ENCODE measurements at regions not wholly inside any gene's neighbourhood (a gene's known extent, or its start where the extent isn't known, plus 50 kb on each side); places are given as distances from the start of the nearest gene placed in this dataset.

DNA sequence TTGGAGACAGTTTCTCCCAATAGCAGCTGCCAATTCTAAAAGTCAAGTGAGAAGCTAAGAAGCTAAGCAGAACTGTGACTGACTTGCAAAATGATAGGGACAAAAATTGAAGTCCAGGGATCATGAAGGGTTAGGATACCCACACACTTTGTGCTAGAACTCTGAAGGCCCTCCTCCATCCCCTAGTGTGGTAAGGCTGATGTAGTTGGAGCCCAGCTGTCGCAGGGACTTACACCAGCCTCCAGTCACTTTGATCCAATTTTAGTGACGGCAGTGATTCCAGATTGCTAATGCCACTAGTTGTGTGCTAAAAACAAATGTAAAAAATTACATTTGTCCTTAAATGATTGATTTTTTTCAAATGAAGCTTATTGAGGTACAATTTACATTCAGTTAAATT lies 742.7 kb upstream of the ZNF608 start:
- no peak for DNase-seq
- intact Hi-C loops (cut with DNase I) = loop anchor here (5.0 kb wide), 1 partner anchor 77 kb away; no protein-coding TSS in a partner anchor

DNA sequence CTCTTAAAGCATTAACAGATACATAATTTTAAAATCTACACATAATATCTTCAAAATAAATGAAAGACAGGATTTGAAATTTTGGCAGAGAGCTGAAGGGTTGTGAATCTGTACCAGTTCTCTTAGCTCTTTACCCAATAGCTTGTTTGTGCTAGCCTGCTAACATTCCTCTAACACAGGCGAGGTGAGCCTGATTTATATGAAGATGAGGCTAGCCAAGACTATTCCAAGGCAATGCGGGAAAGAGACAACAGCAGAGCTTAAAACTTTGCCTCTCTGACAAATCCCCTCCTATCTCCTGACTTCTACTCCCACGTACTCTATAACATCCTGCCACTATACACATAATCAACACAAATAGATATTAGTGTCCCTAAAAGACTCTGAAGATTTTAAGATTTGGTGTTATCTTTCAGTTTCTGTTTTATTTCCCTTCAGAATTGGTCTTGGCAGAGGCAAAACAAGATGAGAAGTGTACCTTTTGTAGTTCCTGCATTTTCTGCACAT lies 745.6 kb upstream of the ZNF608 start:
- intact Hi-C loops (cut with DNase I) = no loop called here
- DNase-seq = no peak

DNA sequence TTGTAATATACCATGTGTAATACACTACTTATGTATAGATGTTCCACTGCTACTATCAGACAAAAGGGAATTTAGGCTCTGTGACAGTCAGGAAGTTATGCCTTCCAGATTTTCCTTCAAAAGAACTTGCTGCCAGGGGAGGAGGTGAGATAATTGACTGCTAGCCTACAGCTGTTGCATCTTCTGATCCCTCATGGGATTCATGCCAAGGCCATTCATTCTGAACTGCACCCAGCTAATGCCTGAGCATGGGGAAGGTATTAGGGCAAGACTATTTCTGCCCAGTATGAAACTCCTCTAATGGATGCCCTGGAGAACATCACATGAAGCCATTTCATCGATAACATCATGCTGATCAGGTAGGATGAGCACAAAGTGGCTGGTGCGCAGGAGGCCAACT lies 746.5 kb upstream of the ZNF608 start:
- DNase-seq = no peak
- intact Hi-C loops (cut with DNase I) = no loop called here

DNA sequence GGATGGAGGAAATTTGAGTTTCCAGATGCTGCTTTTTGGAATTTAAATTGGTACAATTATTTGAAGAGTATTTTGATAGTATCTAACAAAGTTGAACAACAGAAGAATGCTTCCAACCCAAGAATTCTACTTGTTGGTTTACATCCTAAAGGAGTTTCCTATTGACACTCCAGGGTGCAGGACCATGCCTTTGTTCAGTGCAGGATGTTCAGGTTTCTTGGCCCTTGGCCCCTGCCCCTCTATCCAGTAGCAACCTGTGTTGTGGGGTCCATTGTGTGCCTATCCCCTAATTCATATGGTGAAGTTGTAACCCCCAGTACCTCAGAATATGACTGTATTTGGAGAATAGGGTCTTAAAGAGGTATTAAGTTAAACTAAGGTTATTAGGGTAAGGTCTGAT lies 750.0 kb upstream of the ZNF608 start:
- no peak for DNase-seq
- intact Hi-C loops (cut with DNase I) = no loop called here

DNA sequence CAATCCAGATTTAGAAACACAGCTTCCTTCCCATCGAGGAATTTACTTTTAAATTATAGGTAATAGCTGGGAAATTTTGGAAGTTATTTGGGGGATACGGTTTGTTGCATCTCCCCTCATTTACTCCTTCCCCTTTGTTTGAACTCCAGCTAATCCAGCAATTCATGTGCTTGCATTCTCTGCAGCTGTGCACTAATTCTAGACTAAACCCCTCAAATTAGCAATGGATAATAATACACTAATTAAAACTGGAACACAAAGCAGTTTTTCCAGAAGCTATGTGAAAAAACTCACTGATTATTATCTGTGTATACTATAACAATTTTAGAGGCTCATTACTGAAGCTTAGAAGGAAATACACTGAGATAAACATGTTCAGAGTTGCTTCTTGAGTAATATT lies 751.2 kb upstream of the ZNF608 start:
- DNase-seq = no peak
- intact Hi-C loops (cut with DNase I) = no loop called here

DNA sequence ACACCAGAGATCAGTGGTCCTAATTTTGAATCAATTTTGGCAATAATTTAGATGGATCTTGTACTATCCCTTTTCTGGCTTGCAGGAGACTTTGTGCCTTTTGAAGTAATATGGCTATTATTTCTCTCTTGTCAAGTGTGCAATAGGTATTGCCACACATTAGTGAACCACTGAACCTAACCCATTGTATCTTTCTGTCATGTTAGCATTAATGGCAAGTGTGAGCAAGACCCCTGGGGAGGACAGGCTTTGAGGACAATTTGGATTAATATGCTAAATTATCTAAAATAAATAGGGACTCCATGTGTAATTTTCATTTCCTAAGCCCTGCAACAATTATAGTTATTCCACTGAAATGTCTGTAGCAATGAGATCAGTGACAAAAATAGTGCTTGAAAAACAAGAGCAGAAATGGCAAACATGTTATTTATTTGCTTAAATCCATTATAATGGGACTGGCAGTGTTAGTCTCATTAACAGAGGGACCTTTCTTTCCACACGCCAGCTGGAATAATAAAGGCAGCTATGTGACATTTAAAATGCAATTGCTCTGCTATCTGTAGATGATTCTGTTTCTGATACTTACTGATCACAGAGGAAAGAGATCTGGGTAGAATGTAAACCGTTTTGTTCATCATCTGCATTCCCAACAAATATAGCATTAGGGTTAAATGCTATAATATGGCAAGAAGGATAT lies 753.3 kb upstream of the ZNF608 start:
- DNase-seq = peak in 10 of 42 donors; percentile 17 to 70 (median 43)
- intact Hi-C loops (cut with DNase I) = loop anchor here (10.0 kb wide), 1 partner anchor 75 kb away; no protein-coding TSS in a partner anchor

DNA sequence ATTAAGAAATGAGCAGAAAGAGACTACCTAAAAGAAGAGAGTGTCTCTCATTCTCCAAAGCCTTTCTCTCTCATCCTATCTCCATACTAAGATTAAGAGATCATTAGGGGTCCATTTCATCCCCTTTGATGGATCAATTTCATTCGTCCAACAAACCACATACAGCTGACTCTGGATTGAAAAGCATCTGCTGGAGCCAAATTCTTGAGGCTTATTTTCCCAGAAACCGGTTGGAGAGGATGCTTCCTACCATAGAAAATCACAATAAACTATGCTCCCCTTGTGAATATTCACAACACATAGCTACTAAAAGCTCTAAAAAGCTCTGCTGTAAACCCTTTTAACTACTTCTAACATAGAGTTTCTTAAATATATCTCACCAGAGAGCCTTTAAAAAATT lies 755.0 kb upstream of the ZNF608 start:
- intact Hi-C loops (cut with DNase I) = loop anchor here (10.0 kb wide), 1 partner anchor 73 kb away; no protein-coding TSS in a partner anchor
- DNase-seq = no peak

DNA sequence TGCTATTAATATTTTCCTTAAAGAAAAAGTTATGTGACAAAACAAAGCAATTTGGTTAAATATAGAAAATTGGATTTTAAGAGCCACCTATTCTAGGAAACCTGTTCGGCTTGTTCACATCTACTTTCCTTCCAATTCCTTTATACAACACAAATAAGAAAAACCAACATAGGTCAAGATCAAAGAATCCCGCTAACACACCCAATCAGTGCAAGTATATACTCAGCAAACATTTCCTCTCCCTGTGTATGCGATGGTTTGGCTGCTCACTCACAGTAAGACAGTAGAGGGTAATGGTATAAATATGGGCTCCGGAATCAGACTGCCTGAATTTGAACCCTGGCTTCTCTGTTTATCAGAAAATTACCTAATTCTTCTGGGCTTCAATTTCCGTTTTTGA lies 757.5 kb upstream of the ZNF608 start:
- intact Hi-C loops (cut with DNase I) = loop anchor here (10.0 kb wide), 1 partner anchor 71 kb away; no protein-coding TSS in a partner anchor

DNA sequence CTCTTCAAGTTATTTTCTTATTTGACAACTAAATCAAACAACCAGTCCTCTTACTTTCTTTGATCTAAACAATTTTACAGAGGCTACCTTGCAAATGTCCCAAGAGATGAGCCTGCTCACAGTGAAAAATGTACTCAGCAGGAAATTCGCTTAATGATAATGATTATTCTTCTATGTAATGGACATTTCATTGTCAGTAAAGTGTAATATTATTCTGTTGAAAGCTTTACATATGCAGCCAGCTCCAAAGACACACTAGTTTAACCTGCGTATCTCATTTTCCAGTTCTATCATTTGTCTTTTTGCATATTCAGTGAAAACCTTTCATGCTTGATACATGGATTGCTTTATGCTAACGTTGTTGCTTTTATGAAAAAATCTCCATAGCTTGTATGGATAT lies 758.7 kb upstream of the ZNF608 start:
- intact Hi-C loops (cut with DNase I) = loop anchor here (10.0 kb wide), 1 partner anchor 70 kb away; no protein-coding TSS in a partner anchor
- no peak for DNase-seq

More for the DNA sequence above, 757.5 kb upstream of the ZNF608 start:
- DNase-seq = no peak

DNA sequence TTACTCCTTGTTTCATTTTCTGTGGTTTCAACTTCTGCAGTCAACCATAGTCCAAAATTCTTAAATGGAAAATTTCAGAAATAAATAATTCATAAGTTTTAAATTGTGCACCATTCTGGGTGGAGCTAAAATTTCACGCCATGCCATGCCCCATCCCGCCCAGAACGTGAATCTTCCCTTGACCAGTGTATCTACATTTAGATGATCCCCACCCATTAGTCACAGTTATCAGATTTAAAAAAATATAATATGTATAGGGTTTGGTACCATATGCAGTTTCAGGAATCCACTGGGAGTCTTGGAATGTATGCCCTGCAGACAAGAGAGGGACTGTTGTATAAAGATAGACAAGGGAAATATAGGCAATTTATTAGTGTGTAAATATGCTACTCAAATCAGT lies 759.7 kb upstream of the ZNF608 start:
- intact Hi-C loops (cut with DNase I) = loop anchor here (10.0 kb wide), 1 partner anchor 69 kb away; no protein-coding TSS in a partner anchor
- no peak for DNase-seq

DNA sequence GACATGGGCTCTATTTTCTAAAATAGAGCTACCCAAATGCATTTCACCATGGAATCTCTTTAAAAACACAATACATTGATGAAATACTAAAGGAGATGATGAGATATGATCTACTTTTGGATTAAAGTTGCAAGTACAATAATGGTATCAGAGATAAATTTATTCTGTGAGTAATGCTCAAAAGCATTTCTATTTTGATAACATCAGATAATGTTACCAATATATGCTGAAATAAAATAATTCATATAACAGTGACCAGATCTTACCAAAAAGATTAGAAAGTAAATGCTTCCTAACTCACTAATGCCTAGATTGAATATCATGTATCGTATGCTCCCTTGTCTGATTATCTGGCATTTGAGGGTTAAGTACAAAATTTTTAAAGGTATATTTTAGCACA lies 761.8 kb upstream of the ZNF608 start:
- no peak for DNase-seq
- intact Hi-C loops (cut with DNase I) = loop anchor here (10.0 kb wide), 1 partner anchor 67 kb away; no protein-coding TSS in a partner anchor

DNA sequence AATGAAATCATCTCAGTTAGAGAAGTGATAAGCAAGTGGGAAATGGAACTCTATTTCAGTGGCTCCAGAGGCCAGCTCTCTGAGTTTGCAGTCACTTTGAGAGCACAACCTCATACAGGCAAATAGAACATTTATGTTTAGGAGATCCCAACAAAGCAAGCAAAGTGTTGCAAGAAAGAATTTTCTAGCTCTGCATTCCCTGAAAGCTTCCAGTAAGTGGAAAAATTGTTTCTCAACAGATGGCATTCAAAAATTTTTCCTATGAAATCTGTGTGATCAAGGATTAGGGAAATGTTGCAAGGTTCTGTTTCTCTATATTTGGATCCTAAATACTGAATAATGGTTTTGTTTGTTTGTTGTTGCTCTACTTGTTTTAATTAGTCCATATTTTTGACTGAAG lies 764.2 kb upstream of the ZNF608 start:
- no peak for DNase-seq
- intact Hi-C loops (cut with DNase I) = no loop called here

DNA sequence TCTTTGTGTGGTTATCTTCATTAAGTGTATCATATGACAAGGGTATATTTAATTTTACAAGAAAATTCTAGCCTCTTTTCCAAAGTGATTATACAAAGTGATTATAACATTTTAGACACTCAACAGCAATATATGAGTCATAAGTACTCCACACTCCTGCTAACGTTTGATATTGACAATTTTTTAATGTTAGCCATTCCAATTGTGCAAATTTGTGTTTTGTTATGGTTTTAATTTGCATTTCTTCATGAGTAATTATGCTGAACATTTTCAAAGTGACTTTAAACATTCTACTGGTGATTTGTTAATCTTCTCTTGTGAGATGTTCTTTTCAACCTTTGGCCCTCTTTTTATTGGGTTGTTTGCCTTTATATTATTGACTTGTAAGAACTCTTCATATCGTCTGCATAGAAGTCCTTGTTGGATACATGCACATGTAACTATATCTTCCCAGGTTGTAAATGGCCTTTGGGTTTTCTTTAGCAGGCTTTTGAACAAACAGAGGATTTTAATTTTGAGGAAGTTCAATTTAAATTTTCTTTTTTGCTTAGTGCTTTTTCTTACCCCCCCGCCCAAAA lies 771.6 kb upstream of the ZNF608 start:
- intact Hi-C loops (cut with DNase I) = no loop called here

DNA sequence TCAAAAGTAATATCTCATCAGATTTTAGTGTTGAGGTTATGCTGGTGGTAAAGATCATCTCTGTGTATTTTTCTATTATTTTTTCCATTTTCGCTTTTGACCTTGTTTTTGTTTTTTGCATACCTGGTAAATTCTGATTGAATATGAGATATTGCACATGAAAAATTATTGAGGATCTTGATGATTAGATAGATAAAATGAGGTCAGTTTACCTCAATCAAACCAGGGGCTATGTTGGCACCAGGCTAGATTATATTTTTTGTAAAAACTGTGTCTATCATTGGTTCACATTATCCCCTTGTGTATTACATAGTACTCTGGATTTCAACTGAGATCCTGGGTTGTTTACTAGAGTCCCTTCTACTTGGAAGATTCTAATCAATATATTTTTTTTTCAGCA lies 774.9 kb upstream of the ZNF608 start:
- intact Hi-C loops (cut with DNase I) = no loop called here
- no peak for DNase-seq

More for the DNA sequence above, 771.6 kb upstream of the ZNF608 start:
- DNase-seq = no peak

DNA sequence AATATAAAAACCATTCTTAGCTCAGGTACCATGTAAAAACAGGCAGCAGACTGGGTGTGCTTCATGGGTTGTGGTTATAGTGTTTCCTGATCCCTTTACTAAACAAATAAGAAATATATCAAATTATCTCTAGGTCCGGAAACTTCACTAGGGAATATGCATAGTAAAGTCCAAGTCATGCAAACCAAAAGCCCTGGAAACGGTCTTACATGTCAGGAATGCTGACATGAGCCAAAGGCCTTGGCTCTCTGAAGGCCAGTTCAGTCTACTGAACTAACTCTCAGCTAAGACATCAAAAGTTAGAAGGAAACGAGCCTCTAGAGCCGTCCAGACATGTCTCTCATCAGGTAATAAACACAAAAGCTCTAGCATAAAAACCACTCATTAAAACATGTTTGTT lies 778.9 kb upstream of the ZNF608 start:
- intact Hi-C loops (cut with DNase I) = no loop called here
- no peak for DNase-seq

DNA sequence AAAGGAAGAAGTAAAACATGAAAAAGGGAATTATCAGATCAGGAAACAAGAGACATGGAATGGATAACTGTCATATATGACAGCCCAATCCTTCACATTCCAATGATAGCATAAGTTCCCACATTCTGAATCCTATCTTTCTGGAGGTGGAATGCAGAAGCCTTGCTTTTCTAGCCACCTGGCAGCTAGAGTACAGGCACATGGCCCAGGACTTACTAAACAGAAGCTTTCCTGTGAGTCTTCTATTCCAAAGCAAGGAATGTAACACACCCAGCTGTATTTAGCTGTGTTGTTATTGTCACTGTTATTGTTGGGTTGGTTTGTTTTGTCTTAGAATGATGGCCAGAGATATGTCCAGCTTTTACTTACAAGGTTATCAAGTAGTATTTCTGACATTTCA lies 780.5 kb upstream of the ZNF608 start:
- DNase-seq = peak in 2 of 42 donors; percentile 12 to 20
- intact Hi-C loops (cut with DNase I) = no loop called here

DNA sequence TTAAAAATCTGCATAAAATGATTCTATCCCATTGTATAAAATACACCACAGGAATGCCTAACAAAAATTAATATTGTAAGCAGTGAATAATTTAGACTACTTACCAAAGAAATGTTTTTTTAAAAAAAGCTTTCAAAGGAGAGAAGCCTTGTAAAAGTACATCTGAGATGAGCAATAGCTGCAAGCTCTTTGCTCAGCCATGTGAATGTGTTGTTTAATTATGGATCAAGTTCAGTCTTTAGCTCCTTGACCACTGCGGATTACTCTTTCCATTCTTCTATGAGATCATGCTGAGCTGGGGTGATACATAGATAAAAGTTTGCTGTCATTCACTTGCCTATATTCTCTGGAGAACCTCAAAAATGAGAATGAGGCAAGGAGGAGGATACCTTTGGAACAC lies 782.4 kb upstream of the ZNF608 start:
- intact Hi-C loops (cut with DNase I) = no loop called here
- no peak for DNase-seq

DNA sequence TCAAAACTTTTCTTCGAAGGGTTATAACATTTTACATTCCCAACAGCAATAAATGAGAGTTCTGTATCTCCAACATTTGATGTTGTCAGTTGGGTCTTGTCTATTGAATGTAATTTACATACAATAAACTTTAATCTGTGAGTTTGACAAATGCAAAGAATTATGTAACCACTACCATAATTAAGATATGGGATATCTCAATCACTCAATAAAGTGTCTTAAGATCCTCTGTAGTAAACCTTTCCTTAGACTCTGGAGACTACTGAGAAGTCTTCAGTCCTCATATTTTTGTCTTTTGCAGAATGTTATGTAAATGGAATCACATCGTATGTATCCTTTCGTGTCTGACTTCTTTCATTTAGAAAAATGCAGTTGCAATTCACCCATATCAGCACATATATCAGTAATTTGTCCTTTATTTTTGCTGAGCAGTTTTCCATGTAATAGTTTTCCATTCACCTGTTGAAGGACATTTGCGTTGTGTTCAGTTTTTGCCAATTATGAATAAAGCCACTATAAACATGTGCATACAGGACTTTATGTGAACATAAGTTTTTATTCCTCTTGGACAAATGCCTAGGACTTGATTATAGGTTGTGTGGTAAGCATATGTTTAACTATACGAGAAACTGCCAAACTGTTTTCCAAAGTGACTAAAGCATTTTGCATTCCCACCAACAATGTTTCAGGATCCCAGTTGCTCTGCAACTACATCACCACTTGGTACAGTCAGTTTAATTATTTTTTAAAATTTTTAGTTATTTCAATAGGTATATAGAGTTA lies 784.6 kb upstream of the ZNF608 start:
- DNase-seq = no peak
- intact Hi-C loops (cut with DNase I) = no loop called here

DNA sequence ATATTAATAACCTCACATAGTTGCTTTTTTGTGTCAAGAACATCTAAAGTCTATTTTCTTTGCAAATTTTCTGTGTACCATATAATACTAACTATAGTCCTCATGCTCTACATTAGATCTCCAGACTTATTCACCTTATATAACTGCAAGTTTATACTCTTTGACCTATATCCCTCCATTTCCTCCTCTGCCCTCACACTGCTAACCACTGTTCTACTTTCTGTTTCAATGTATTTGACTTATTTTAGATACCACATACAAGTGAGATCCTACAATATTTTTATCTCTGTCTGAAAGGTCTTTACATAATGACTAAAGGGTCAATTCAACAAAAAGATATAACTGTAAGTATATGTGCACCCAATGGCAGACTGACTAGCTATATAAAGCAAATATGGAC lies 789.7 kb upstream of the ZNF608 start:
- intact Hi-C loops (cut with DNase I) = no loop called here

DNA sequence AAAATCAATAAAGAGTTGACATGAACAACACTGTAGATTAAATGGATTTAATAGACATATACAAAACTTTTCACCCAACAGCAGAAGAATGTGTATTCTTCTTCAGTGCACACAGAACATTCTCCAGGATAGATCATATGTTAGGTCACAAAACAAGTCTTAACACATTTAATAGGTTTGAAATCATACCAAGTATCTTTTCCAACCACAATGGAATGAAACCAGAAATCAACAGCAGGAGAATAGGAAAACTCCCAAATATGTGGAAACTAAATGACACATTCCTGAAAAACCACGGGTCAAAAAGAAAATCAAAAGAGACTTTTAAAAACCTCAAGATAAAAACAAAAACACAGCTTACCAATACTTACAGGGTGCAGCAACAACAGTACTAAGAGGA lies 790.1 kb upstream of the ZNF608 start:
- intact Hi-C loops (cut with DNase I) = no loop called here
- DNase-seq = no peak

More for the DNA sequence above, 789.7 kb upstream of the ZNF608 start:
- DNase-seq = no peak

All from head of caudate nucleus (tissue), 42 donors.